Heart right ventricle (tissue), 16 donors: ENCODE measurements at regions not wholly inside any gene's neighbourhood (a gene's known extent, or its start where the extent isn't known, plus 50 kb on each side); places are given as distances from the start of the nearest gene placed in this dataset.

Experiments used
- ATAC-seq, 8 donors: fragments of 200-7000 bp; cut with Tn5 transposase; one replicate each; pipeline ENCODE4 v1.9.1; 2020; ENCODE audit warnings: mild to moderate bottlenecking in 8 of 8, moderate library complexity in 8 of 8, moderate number of reproducible peaks in 1 of 8
- DNase-seq, 2 donors: peaks; one replicate each; pipeline ENCODE4 v3.0.0-alpha.2; 2020
- H3K27ac ChIP-seq, 10 donors: fragments of 200-600 bp; sonication (generic) in 2 of 10; one replicate each; pipeline versions ENCODE4 v1.5.0 to v1.8.0; 2020 to 2022; ENCODE audit warnings: mild to moderate bottlenecking in 3 of 10
- H3K27me3 ChIP-seq, 7 donors: fragments of 200-600 bp; one replicate each; pipeline ENCODE4 v1.8.0; 2021 to 2022; ENCODE audit warnings: mild to moderate bottlenecking in 2 of 7
- H3K36me3 ChIP-seq, 9 donors: fragments of 200-600 bp; sonication (generic) in 1 of 9; one replicate each; pipeline versions ENCODE4 v1.5.0 to v1.8.0; 2020 to 2022; ENCODE audit warnings: mild to moderate bottlenecking in 2 of 9
- H3K4me1 ChIP-seq, 9 donors: fragments of 200-600 bp; sonication (generic) in 1 of 9; one replicate each; pipeline versions ENCODE4 v1.5.0 to v1.8.0; 2020 to 2022; ENCODE audit warnings: mild to moderate bottlenecking in 4 of 9
- H3K4me3 ChIP-seq, 10 donors: fragments of 200-600 bp; sonication (generic) in 2 of 10; one replicate each; pipeline versions ENCODE4 v1.5.0 to v1.8.0; 2020 to 2022; ENCODE audit warnings: mild to moderate bottlenecking in 7 of 10, moderate library complexity in 2 of 10
- H3K9me3 ChIP-seq, 11 donors: fragments of 200-600 bp in 10 of 11; sonication (generic) in 2 of 11; one replicate each; pipeline versions ENCODE4 v1.5.0 to v1.8.0; 2013 to 2022; ENCODE audit warnings: mild to moderate bottlenecking in 2 of 11, control low read depth in 1 of 11, moderate library complexity in 1 of 11
- WGBS, 2 donors: extraction: QIAGEN DNeasy Blood & Tissue Kit; methylation state at CpG; one replicate each; pipeline ENCODE4 v1.1.7; 2013; ENCODE audit warnings: inconsistent platforms in 1 of 2; 5-methylcytosine and 5-hydroxymethylcytosine counted together
- intact Hi-C, 10 donors: fragments of 100-400 bp; cut with DNase I; formaldehyde crosslinking; loops; one replicate each; pipeline versions ENCODE4 v1.11.1 to v1.14.2; 2022
- TF ChIP-seq, protein P1 (sequence below), 9 donors: fragments of 200-600 bp; sonication (generic) in 2 of 9; IDR thresholded peaks; one replicate each; pipeline versions ENCODE4 v1.5.0 to v1.8.0; 2021 to 2022; ENCODE audit warnings: antibody characterized with exemption in 9 of 9, mild to moderate bottlenecking in 5 of 9, moderate library complexity in 1 of 9
- donor health status: Arrhythmogenic right ventricular cardiomyopathy.
- donor health status: ischemic (EF 13 %, LVEDD 7.1; RV severe dilation, severe dysfunction).
- donor health status: healthy with polysubstance abuse.
- donor health status: DM: no; HTN: yes; CAD: no.
- donor health status: DM: no; HTN: no; CAD: no.
- donor health status: ischemic (EF 25% LVEDD 6.9; RV normal size, moderate dysfunction).
- donor health status: ischemic (EF 25% LVEDD 5.7; RV mildly dilated, moderate dysfunction).
- donor health status: healthy.
- donor health status: DM: yes; HTN: yes; CAD: no.
- donor health status: Ischemic cardiomyopathy.
- donor health status: ischemic (EF 35%, LVEDD 5.7; RV mildly dilated, moderate dysfunction).
- donor health status: nonischemic (EF 11% LVEDD 7.7; RV severe dilation, severe dysfunction).
- donor health status: DM: yes; HTN: yes; CAD: no.
- donor health status: PGD.
- donor health status: ischemic (EF 29% LVEDD 5.4; RV normal size, mild dysfunction).
- donor health status: nonischemic (EF 23%, LVEDD 6.1; RV moderate dilation, normal function).

DNA sequence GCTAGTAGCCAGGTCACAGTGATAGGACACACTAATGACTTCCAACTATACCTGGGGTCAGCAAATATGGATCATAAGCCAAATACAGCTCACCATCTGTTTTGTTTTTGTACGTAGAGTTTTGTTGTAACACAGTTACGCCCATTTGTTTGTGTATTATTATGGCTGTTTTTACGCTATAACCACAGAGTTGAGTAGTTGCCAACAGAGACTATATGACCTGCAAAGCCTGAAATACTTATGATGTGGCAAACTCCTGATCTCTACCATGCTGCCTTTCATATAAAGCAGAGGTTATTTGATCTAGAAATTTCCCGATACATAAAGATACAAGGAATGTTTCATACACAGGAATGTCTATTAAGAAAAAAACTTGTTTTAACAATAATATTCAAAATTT, 152.2 kb downstream of the HNMT start:
- H3K9me3 ChIP-seq, result peaks cover 0 to 13% (median 0%) of the 10 kb centered on the region in 11 donors
- H3K27ac ChIP-seq, result no peak overlapping the region
- no peak for DNase-seq
- ATAC-seq, result no peak
- no peaks in the 10 kb centered on the region for H3K4me1 ChIP-seq
- no peaks in the 10 kb centered on the region for H3K27me3 ChIP-seq
- H3K36me3 ChIP-seq, result no peaks in the 10 kb centered on the region
- H3K4me3 ChIP-seq, result no peak overlapping the region
- TF ChIP-seq, protein P1, sequence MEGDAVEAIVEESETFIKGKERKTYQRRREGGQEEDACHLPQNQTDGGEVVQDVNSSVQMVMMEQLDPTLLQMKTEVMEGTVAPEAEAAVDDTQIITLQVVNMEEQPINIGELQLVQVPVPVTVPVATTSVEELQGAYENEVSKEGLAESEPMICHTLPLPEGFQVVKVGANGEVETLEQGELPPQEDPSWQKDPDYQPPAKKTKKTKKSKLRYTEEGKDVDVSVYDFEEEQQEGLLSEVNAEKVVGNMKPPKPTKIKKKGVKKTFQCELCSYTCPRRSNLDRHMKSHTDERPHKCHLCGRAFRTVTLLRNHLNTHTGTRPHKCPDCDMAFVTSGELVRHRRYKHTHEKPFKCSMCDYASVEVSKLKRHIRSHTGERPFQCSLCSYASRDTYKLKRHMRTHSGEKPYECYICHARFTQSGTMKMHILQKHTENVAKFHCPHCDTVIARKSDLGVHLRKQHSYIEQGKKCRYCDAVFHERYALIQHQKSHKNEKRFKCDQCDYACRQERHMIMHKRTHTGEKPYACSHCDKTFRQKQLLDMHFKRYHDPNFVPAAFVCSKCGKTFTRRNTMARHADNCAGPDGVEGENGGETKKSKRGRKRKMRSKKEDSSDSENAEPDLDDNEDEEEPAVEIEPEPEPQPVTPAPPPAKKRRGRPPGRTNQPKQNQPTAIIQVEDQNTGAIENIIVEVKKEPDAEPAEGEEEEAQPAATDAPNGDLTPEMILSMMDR (IDR thresholded peaks at IDR 0.05), result no peak
- intact Hi-C loops, result no loop called here
- 97% methylated on average over 4 of the region's 4 CpGs for WGBS, 2 donors

DNA sequence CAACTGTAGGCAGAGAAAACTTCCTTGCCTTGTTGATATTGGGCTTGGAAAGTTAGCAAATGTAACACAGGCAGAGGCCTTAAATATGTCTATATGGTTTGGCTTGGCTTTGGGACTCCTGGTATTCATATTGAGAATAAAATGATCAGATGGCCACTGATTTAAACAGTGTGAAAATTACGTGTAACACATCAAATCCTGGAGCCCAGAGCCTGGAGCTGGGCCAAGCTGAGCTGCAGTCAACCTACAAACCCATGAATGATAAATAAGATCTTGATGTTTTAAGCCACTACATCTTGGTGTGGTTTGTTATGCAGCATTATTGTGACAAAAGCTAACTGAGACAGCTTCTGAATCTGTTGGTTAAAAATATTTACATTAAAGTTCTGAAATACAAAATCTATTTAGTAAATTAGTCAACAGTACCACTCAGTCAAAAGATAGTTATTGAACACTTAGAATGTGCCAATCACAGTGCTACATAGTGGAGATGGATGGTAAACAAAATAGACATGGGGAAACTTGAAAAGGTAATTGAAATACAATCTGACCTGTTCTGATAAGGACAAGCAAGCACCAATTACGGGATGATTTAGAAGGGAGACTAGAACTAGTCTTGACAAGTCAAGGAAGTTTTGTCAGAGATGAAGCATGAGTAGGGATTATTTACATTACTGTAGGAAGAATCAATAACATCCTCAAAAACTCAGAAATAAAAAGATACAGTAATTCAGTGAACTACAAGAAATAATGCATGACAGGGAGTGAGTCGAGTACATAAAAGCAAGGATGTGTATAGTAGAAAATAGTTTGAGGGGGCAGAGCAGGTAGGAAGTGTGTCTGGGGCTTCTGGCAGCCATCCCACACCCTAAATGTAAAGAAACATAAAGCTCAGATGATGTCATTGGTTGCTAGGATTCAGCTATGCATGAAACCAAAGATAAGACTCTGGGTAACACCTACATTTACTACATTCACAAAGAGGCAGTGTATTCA, 157.7 kb downstream of the HNMT start:
- TF ChIP-seq, protein P1 (IDR thresholded peaks at IDR 0.05), result no peak
- no peak for ATAC-seq
- Histone ChIP-seq H3K4me3 (no peak overlapping the region), H3K4me1 (no peaks in the 10 kb centered on the region), H3K9me3 (no peaks in the 10 kb centered on the region), H3K36me3 (no peaks in the 10 kb centered on the region), H3K27me3 (no peaks in the 10 kb centered on the region), H3K27ac (no peak overlapping the region)
- WGBS, 2 donors, result 66 to 68% methylated on average over 3 of the region's 3 CpGs
- no peak for DNase-seq
- intact Hi-C loops, result no loop called here

DNA sequence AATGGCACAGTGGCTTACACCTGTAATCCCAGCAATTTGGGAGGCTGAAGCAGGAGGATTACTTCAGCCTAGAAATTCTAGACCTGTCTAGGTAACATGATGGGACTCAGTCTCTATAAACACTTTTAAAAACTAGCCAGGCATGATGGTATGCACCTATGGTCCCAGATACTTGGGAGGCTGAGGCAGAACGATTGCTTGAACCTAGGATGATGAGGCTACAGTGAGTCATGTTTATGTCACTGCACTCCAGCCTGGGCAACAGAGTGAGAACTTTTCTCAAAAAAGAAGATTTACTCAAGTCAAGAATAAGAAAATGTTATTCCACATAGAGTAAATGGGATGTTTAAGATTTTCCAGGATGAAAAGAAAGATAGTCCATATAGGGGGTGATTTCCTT, 158.6 kb downstream of the HNMT start:
- ATAC-seq (no peak), DNase-seq (no peak)
- Histone ChIP-seq H3K4me1 (no peaks in the 10 kb centered on the region), H3K27me3 (no peaks in the 10 kb centered on the region), H3K4me3 (no peak overlapping the region), H3K36me3 (no peaks in the 10 kb centered on the region), H3K9me3 (no peaks in the 10 kb centered on the region), H3K27ac (no peak overlapping the region)
- intact Hi-C loops, result no loop called here
- TF ChIP-seq, protein P1 (IDR thresholded peaks at IDR 0.05), result no peak
- 81 to 88% methylated on average over 1 of the region's 1 CpG for WGBS, 2 donors

DNA sequence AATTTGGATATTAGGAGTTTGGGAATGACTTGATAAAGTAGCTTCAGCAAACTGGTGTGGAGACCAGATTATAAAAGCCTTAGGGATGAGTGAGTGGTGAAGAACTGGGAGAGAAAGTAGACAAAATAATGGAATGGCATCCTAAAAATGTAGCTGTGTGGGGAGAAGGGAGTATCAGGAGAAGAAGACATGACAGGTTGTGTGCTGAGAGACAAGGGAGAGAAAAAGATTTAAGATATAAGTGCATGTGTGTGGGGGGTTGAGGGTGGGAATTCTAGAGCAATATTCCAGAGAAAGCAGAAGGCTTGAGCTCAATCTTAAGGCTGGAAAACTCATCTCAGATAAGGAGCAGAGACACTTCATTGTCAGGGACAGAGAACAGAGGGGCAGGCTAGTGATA, 159.5 kb downstream of the HNMT start:
- Histone ChIP-seq H3K27ac (no peak overlapping the region), H3K36me3 (no peaks in the 10 kb centered on the region), H3K4me1 (no peaks in the 10 kb centered on the region), H3K9me3 (no peaks in the 10 kb centered on the region), H3K27me3 (no peaks in the 10 kb centered on the region), H3K4me3 (no peak overlapping the region)
- ATAC-seq (no peak), DNase-seq (no peak)
- TF ChIP-seq, protein P1 (IDR thresholded peaks at IDR 0.05), result no peak
- intact Hi-C loops, result no loop called here
